SK-N-SH (cell line): ENCODE measurements at regions not wholly inside any gene's neighbourhood (a gene's known extent, or its start where the extent isn't known, plus 50 kb on each side); places are given as distances from the start of the nearest gene placed in this dataset.

Experiments used
- CHD2 ChIP-seq: fragments of 150-350 bp; IDR thresholded peaks from 2 replicates; pipeline ENCODE4 v1.6.1; 2018; ENCODE audit warnings: low read length; ENCODE audit not compliant: partially characterized antibody
- CTCF ChIP-seq: fragments of 200-600 bp; sonication (generic); IDR thresholded peaks from 2 replicates; pipeline ENCODE4 v1.6.1; 2017; ENCODE audit warnings: antibody characterized with exemption, mild to moderate bottlenecking, moderate library complexity
- FOXJ3 ChIP-seq: sonication (generic); formaldehyde crosslinking; IDR thresholded peaks from 2 replicates; pipeline ENCODE4 v1.5.1; 2020; ENCODE audit warnings: mild to moderate bottlenecking, missing genetic modification reagents
- GABPA ChIP-seq: IDR thresholded peaks from 2 replicates; pipeline ENCODE4 v1.4.0; 2012; ENCODE audit warnings: low read depth, mild to moderate bottlenecking
- NFIC ChIP-seq: IDR thresholded peaks from 2 replicates; pipeline ENCODE4 v1.4.0; 2012; ENCODE audit warnings: borderline replicate concordance
- POLR2AphosphoS5 ChIP-seq: IDR thresholded peaks from 2 replicates; pipeline ENCODE4 v1.6.1; 2012; ENCODE audit warnings: low read depth, low read length
- RAD21 ChIP-seq: IDR thresholded peaks from 2 replicates; pipeline ENCODE4 v1.6.1; 2012; ENCODE audit warnings: mild to moderate bottlenecking, low read length
- REST ChIP-seq: IDR thresholded peaks from 2 replicates; pipeline ENCODE4 v1.6.1; 2012; ENCODE audit warnings: mild to moderate bottlenecking, low read depth, low read length, moderate library complexity
- TAF1 ChIP-seq: IDR thresholded peaks from 2 replicates; pipeline ENCODE4 v1.6.1; 2012; ENCODE audit warnings: low read depth, mild to moderate bottlenecking, low read length, moderate library complexity, borderline replicate concordance

- no peak for TF ChIP-seq GABPA
- no peak for TF ChIP-seq NFIC
- no peak for TF ChIP-seq CTCF
- TF ChIP-seq POLR2AphosphoS5: no peak
- TF ChIP-seq CHD2: no peak
- TF ChIP-seq FOXJ3 (CRISPR knock-in tag): no peak
- no peak for TF ChIP-seq RAD21
- TF ChIP-seq TAF1: no peak
- no peak for TF ChIP-seq REST
These were observed 586.9 kb downstream of the PCDH7 start for GRCh38 chr4:31307029-31307428.
